H1 (cell line): ENCODE measurements at regions not wholly inside any gene's neighbourhood (a gene's known extent, or its start where the extent isn't known, plus 50 kb on each side); places are given as distances from the start of the nearest gene placed in this dataset.

Experiments used
- CTCF ChIA-PET: fragments of 300-600 bp; sonication (Branson Sonifier 250); formaldehyde crosslinking; loops from one replicate; lab custom pipeline; 2021; ENCODE audit not compliant: partially characterized antibody; lab: Charles Lee
- POLR2A ChIA-PET: fragments of 300-600 bp; sonication (Branson Sonifier 250); formaldehyde crosslinking; loops from one replicate; lab custom pipeline; 2021; ENCODE audit warnings: inconsistent platforms; ENCODE audit not compliant: partially characterized antibody; lab: Charles Lee
- DNase-seq, 2 experiments: peaks; one replicate each; pipeline versions ENCODE4 v3.0.0 to v3.0.0-alpha.2; 2010 to 2022; ENCODE audit warnings: low spot score in 2 of 2, low read depth in 1 of 2, mixed read lengths in 1 of 2
- FAIRE-seq: peaks from 2 replicates; lab custom pipeline; 2011; peaks lifted over from hg19 to GRCh38; lab: Jason Lieb, UNC
- H2AFZ ChIP-seq: 2 replicates; pipeline ENCODE4 v1.8.1; 2012; ENCODE audit warnings: low read length, inconsistent platforms
- H2AK5ac ChIP-seq: 2 replicates; pipeline ENCODE4 v1.6.1; 2013; ENCODE audit warnings: low read depth, low read length
- H2BK120ac ChIP-seq: replicated peaks from 2 replicates; pipeline ENCODE3; 2013; ENCODE audit warnings: low read depth, low read length, inconsistent platforms
- H2BK12ac ChIP-seq: 2 replicates; pipeline ENCODE4 v1.6.1; 2013; ENCODE audit warnings: low read depth, low read length
- H2BK15ac ChIP-seq: 2 replicates; pipeline ENCODE4 v1.6.1; 2013; ENCODE audit warnings: low read length
- H2BK20ac ChIP-seq: 2 replicates; pipeline ENCODE4 v1.6.1; 2013; ENCODE audit warnings: low read length
- H2BK5ac ChIP-seq: 2 replicates; pipeline ENCODE4 v1.6.1; 2013; ENCODE audit warnings: low read depth, low read length
- H3K14ac ChIP-seq: 2 replicates; pipeline ENCODE4 v1.6.1; 2013; ENCODE audit warnings: inconsistent platforms; ENCODE audit not compliant: insufficient read length
- H3K18ac ChIP-seq: 2 replicates; pipeline ENCODE4 v1.6.1; 2013; ENCODE audit warnings: low read length; ENCODE audit errors: extremely low read depth
- H3K23ac ChIP-seq: 2 replicates; pipeline ENCODE4 v1.6.1; 2013; ENCODE audit warnings: inconsistent platforms; ENCODE audit not compliant: insufficient read length
- H3K23me2 ChIP-seq: 2 replicates; pipeline ENCODE4 v1.6.1; 2013; ENCODE audit warnings: low read depth, low read length
- H3K27ac ChIP-seq: 2 replicates; pipeline ENCODE4 v1.6.1; 2011; ENCODE audit warnings: low read depth, low read length, inconsistent platforms
- H3K27me3 ChIP-seq, 4 experiments: replicated peaks in 1 of 4; 1 replicate in 1 of 4; 2 replicates in 3 of 4; pipeline versions ENCODE4 v1.6.1 to v1.8.1; 2011 to 2013; ENCODE audit warnings: low read length in 3 of 4, mild to moderate bottlenecking in 3 of 4, inconsistent platforms in 2 of 4, mixed read lengths in 2 of 4, moderate library complexity in 1 of 4; ENCODE audit not compliant: control insufficient read depth in 3 of 4, insufficient read depth in 3 of 4; ENCODE audit errors: extremely low read depth in 1 of 4
- H3K36me3 ChIP-seq, 4 experiments: 2 replicates each; pipeline versions ENCODE4 v1.6.1 to v1.8.1; 2011 to 2013; ENCODE audit warnings: mild to moderate bottlenecking in 4 of 4, low read length in 3 of 4, moderate library complexity in 2 of 4, control low read depth in 1 of 4, inconsistent platforms in 1 of 4; ENCODE audit not compliant: insufficient read depth in 4 of 4, control insufficient read depth in 2 of 4
- H3K4ac ChIP-seq: replicated peaks from 2 replicates; pipeline ENCODE3; 2013; ENCODE audit warnings: low read length, low read depth, mixed read lengths, inconsistent platforms; ENCODE audit not compliant: insufficient read length
- H3K4me1 ChIP-seq, 4 experiments: replicated peaks in 1 of 4; 1 replicate in 1 of 4; 2 replicates in 3 of 4; pipeline versions ENCODE4 v1.6.1 to v1.8.1; 2011 to 2013; ENCODE audit warnings: low read length in 3 of 4, inconsistent platforms in 2 of 4, mixed read lengths in 1 of 4; ENCODE audit not compliant: insufficient read depth in 4 of 4, control insufficient read depth in 3 of 4
- H3K4me2 ChIP-seq, 2 experiments: 2 replicates each; pipeline versions ENCODE4 v1.6.1 to v1.8.1; 2011 to 2013; ENCODE audit warnings: low read depth in 2 of 2, low read length in 2 of 2, control low read depth in 1 of 2, inconsistent platforms in 1 of 2, mild to moderate bottlenecking in 1 of 2; ENCODE audit not compliant: insufficient read depth in 1 of 2
- H3K4me3 ChIP-seq, 4 experiments: fragments of 200-600, 300-600 bp in 1 of 4; sonication (generic), shearing (Covaris generic), sonication (Bioruptor Twin) in 1 of 4; 2 replicates each; pipeline versions ENCODE4 v1.5.1 to v1.8.1; 2011 to 2016; ENCODE audit warnings: low read length in 4 of 4, low read depth in 3 of 4, control low read depth in 2 of 4, inconsistent platforms in 2 of 4, mild to moderate bottlenecking in 2 of 4, mixed read lengths in 1 of 4, moderate library complexity in 1 of 4; ENCODE audit not compliant: insufficient read depth in 2 of 4; ENCODE audit errors: extremely low read depth in 1 of 4
- H3K56ac ChIP-seq: replicated peaks from 2 replicates; pipeline ENCODE3; 2013; ENCODE audit warnings: low read depth, mild to moderate bottlenecking, mixed read lengths, low read length, inconsistent platforms; ENCODE audit not compliant: insufficient read length
- H3K79me1 ChIP-seq: 2 replicates; pipeline ENCODE4 v1.6.1; 2013; ENCODE audit warnings: low read depth, low read length, control low read depth
- H3K79me2 ChIP-seq, 2 experiments: 2 replicates each; pipeline versions ENCODE4 v1.6.1 to v1.8.1; 2012 to 2013; ENCODE audit warnings: low read length in 2 of 2, mild to moderate bottlenecking in 2 of 2, inconsistent platforms in 1 of 2; ENCODE audit not compliant: insufficient read depth in 2 of 2, control insufficient read depth in 1 of 2
- H3K9ac ChIP-seq, 4 experiments: replicated peaks in 1 of 4; 1 replicate in 1 of 4; 2 replicates in 3 of 4; pipeline versions ENCODE4 v1.6.1 to v1.8.1; 2011 to 2013; ENCODE audit warnings: low read depth in 3 of 4, low read length in 3 of 4, control low read depth in 2 of 4, mild to moderate bottlenecking in 2 of 4, moderate library complexity in 2 of 4, inconsistent platforms in 1 of 4; ENCODE audit errors: extremely low read depth in 1 of 4
- H3K9me3 ChIP-seq, 2 experiments: 2 replicates each; pipeline versions ENCODE4 v1.6.1 to v1.8.1; 2012 to 2013; ENCODE audit warnings: mild to moderate bottlenecking in 2 of 2, moderate library complexity in 2 of 2, control low read depth in 1 of 2, inconsistent platforms in 1 of 2, low read depth in 1 of 2, low read length in 1 of 2, mixed read lengths in 1 of 2; ENCODE audit not compliant: insufficient read depth in 2 of 2
- H4K20me1 ChIP-seq, 2 experiments: replicated peaks in 1 of 2; 2 replicates each; pipeline versions ENCODE3 to v1.8.1; 2011 to 2013; ENCODE audit warnings: inconsistent platforms in 2 of 2, low read length in 2 of 2, mild to moderate bottlenecking in 1 of 2; ENCODE audit not compliant: insufficient read depth in 2 of 2, control insufficient read depth in 1 of 2
- H4K5ac ChIP-seq: 2 replicates; pipeline ENCODE4 v1.6.1; 2013; ENCODE audit warnings: low read length, low read depth, mixed read lengths, inconsistent platforms; ENCODE audit not compliant: insufficient read length
- H4K8ac ChIP-seq: 2 replicates; pipeline ENCODE4 v1.8.0; 2013; ENCODE audit warnings: mild to moderate bottlenecking, moderate library complexity, low read length, inconsistent platforms; ENCODE audit not compliant: insufficient read depth; ENCODE audit errors: extremely low read depth
- H4K91ac ChIP-seq: replicated peaks from 2 replicates; pipeline ENCODE3; 2013; ENCODE audit warnings: low read length, mixed read lengths, inconsistent platforms; ENCODE audit not compliant: insufficient read length
- BCL11A ChIP-seq, 2 experiments: IDR thresholded peaks; one replicate each; pipeline ENCODE4 v1.6.1; 2011; ENCODE audit warnings: low read depth in 2 of 2, low read length in 2 of 2, mild to moderate bottlenecking in 2 of 2
- GTF2F1 ChIP-seq: IDR thresholded peaks from 2 replicates; pipeline ENCODE4 v1.6.1; 2012; ENCODE audit warnings: low read depth, low read length, improper control_type of control experiment, borderline replicate concordance
- HDAC2 ChIP-seq, 2 experiments: fragments of 300-600 bp in 1 of 2; sonication (generic) in 1 of 2; IDR thresholded peaks; 2 replicates each; pipeline ENCODE4 v1.6.1; 2011 to 2012; ENCODE audit warnings: low read depth in 2 of 2, low read length in 2 of 2, mild to moderate bottlenecking in 2 of 2, moderate library complexity in 2 of 2, borderline replicate concordance in 1 of 2, inconsistent platforms in 1 of 2
- MAFK ChIP-seq: IDR thresholded peaks from 2 replicates; pipeline ENCODE4 v1.6.1; 2012; ENCODE audit warnings: low read depth, mild to moderate bottlenecking, improper control_type of control experiment, low read length
- MAX ChIP-seq: IDR thresholded peaks from 2 replicates; pipeline ENCODE4 v1.6.1; 2012; ENCODE audit warnings: inconsistent platforms
- NANOG ChIP-seq: IDR thresholded peaks from 2 replicates; pipeline ENCODE4 v1.6.1; 2011; ENCODE audit warnings: low read length, low read depth, mild to moderate bottlenecking, inconsistent platforms; ENCODE audit not compliant: insufficient read depth, poor library complexity, severe bottlenecking
- SIRT6 ChIP-seq: IDR thresholded peaks from one replicate; pipeline ENCODE4 v1.7.1; 2012; ENCODE audit warnings: low read length, inconsistent platforms
- TBP ChIP-seq: IDR thresholded peaks from 2 replicates; pipeline ENCODE4 v1.6.1; 2011; ENCODE audit warnings: low read depth, low read length, improper control_type of control experiment
- WGBS, 2 experiments: shearing (Covaris generic) in 1 of 2; methylation state at CpG; one replicate each; pipeline versions ENCODE4 v1.1.6 to v1.1.7; 2013 to 2015; ENCODE audit warnings: low lambda C conversion rate in 2 of 2, mixed read lengths in 2 of 2, inconsistent platforms in 1 of 2, low coverage in 1 of 2, missing lambda C conversion rate in 1 of 2; ENCODE audit not compliant: insufficient replicate concordance in 2 of 2, insufficient coverage in 1 of 2, insufficient read length in 1 of 2; ENCODE audit errors: extremely low coverage in 1 of 2, missing lambda C conversion rate in 1 of 2; 5-methylcytosine and 5-hydroxymethylcytosine counted together

- no peak overlapping the region for H3K4me3 ChIP-seq
- H3K14ac ChIP-seq = no peak overlapping the region
- H3K9me3 ChIP-seq = peaks cover 0 to 5% of the 10 kb centered on the region in 2 experiments; a peak in 1 of 4 replicates
- H4K20me1 ChIP-seq = no peaks in the 10 kb centered on the region
- H3K79me1 ChIP-seq = no peaks in the 10 kb centered on the region
- no peak overlapping the region for H2AFZ ChIP-seq
- no peaks in the 10 kb centered on the region for H3K27me3 ChIP-seq
- no peak overlapping the region for H3K27ac ChIP-seq
- H3K9ac ChIP-seq = no peak overlapping the region
- no peaks in the 10 kb centered on the region for H3K79me2 ChIP-seq
- H3K36me3 ChIP-seq = no peaks in the 10 kb centered on the region
- no peak overlapping the region for H4K8ac ChIP-seq
- WGBS, 2 experiments = no CpG with 5 or more reads among the region's 11 CpGs
- ChIA-PET CTCF (interaction anchor here (0.7 kb wide), 2 partner anchors 13 to 82 kb away, joined by 3 to 4 read pairs; no protein-coding TSS in a partner anchor), POLR2A (no interaction called here)
- no peak overlapping the region for H2BK12ac ChIP-seq
- no peaks in the 10 kb centered on the region for H3K23me2 ChIP-seq
- H2BK120ac ChIP-seq = no peak overlapping the region
- H2AK5ac ChIP-seq = no peak overlapping the region
- no peak for FAIRE-seq
- TF ChIP-seq BCL11A (IDR thresholded peaks at IDR 0.05; ENCODE audit: low read depth in 2 of 2, low read length in 2 of 2) = no peak
- TF ChIP-seq MAX = no peak
- TF ChIP-seq TBP = no peak
- TF ChIP-seq GTF2F1 = no peak
- TF ChIP-seq SIRT6 = no peak
- no peak for TF ChIP-seq MAFK
- no peak for TF ChIP-seq HDAC2 (IDR thresholded peaks at IDR 0.05; ENCODE audit: borderline replicate concordance in 1 of 2, low read depth in 2 of 2, low read length in 2 of 2)
- TF ChIP-seq NANOG = no peak
- H2BK15ac ChIP-seq = no peak overlapping the region
- H4K5ac ChIP-seq = no peak overlapping the region
- H2BK20ac ChIP-seq = no peak overlapping the region
- no peak for DNase-seq
- no peak overlapping the region for H2BK5ac ChIP-seq
- no peak overlapping the region for H3K4me2 ChIP-seq
- no peak overlapping the region for H4K91ac ChIP-seq
- no peak overlapping the region for H3K18ac ChIP-seq
- H3K56ac ChIP-seq = no peak overlapping the region
- no peaks in the 10 kb centered on the region for H3K4me1 ChIP-seq
- no peak overlapping the region for H3K23ac ChIP-seq
- no peak overlapping the region for H3K4ac ChIP-seq
Observed at GRCh38 chrX:106468433-106468832, 143.3 kb upstream of the RADX start.
